Parathyroid adenoma (tissue), 2 donors: ENCODE measurements at regions not wholly inside any gene's neighbourhood (a gene's known extent, or its start where the extent isn't known, plus 50 kb on each side); places are given as distances from the start of the nearest gene placed in this dataset.

Experiments
- H2AFZ ChIP-seq: fragments of 300-600 bp; sonication (generic); one replicate; pipeline ENCODE4 v1.7.0; 2017; ENCODE audit warnings: antibody characterized with exemption, mild to moderate bottlenecking
- H3K27ac ChIP-seq: fragments of 300-600 bp; sonication (generic); one replicate; pipeline ENCODE4 v1.7.0; 2017
- H3K27me3 ChIP-seq: fragments of 300-600 bp; sonication (generic); one replicate; pipeline ENCODE4 v1.7.0; 2017; ENCODE audit warnings: low read length; ENCODE audit not compliant: control insufficient read depth, insufficient read depth
- H3K36me3 ChIP-seq: fragments of 300-600 bp; sonication (generic); one replicate; pipeline ENCODE4 v1.7.0; 2017; ENCODE audit warnings: low read length; ENCODE audit not compliant: control insufficient read depth, insufficient read depth
- H3K4me1 ChIP-seq: fragments of 300-600 bp; sonication (generic); one replicate; pipeline ENCODE4 v1.7.0; 2017; ENCODE audit warnings: control low read depth
- H3K4me2 ChIP-seq: fragments of 300-600 bp; sonication (generic); one replicate; pipeline ENCODE4 v1.7.0; 2017; ENCODE audit warnings: low read length
- H3K4me3 ChIP-seq: fragments of 300-600 bp; sonication (generic); one replicate; pipeline ENCODE4 v1.7.0; 2017; ENCODE audit warnings: low read depth, low read length
- H3K79me2 ChIP-seq: fragments of 300-600 bp; sonication (generic); one replicate; pipeline ENCODE4 v1.7.0; 2017; ENCODE audit warnings: control low read depth
- H3K9ac ChIP-seq: fragments of 300-600 bp; sonication (generic); one replicate; pipeline ENCODE4 v1.7.0; 2017; ENCODE audit warnings: mild to moderate bottlenecking
- H3K9me3 ChIP-seq: fragments of 300-600 bp; sonication (generic); one replicate; pipeline ENCODE4 v1.7.0; 2017; ENCODE audit warnings: low read length; ENCODE audit not compliant: control insufficient read depth
- CTCF ChIP-seq: fragments of 300-600 bp; sonication (generic); IDR thresholded peaks from one replicate; pipeline ENCODE4 v1.7.0; 2017; ENCODE audit warnings: antibody characterized with exemption, mild to moderate bottlenecking
- donor health status: primary hyperparathyroidism.

GRCh38 chr15:47987461-47987860 lies 133.3 kb upstream of the SLC24A5 start:
- Histone ChIP-seq H3K27me3 (no peaks in the 10 kb centered on the region), H2AFZ (no peak overlapping the region), H3K9me3 (no peaks in the 10 kb centered on the region), H3K4me1 (no peaks in the 10 kb centered on the region), H3K79me2 (no peaks in the 10 kb centered on the region), H3K4me2 (no peak overlapping the region), H3K27ac (no peak overlapping the region), H3K36me3 (no peaks in the 10 kb centered on the region), H3K4me3 (no peak overlapping the region), H3K9ac (no peak overlapping the region)
- no peak for TF ChIP-seq CTCF

DNA sequence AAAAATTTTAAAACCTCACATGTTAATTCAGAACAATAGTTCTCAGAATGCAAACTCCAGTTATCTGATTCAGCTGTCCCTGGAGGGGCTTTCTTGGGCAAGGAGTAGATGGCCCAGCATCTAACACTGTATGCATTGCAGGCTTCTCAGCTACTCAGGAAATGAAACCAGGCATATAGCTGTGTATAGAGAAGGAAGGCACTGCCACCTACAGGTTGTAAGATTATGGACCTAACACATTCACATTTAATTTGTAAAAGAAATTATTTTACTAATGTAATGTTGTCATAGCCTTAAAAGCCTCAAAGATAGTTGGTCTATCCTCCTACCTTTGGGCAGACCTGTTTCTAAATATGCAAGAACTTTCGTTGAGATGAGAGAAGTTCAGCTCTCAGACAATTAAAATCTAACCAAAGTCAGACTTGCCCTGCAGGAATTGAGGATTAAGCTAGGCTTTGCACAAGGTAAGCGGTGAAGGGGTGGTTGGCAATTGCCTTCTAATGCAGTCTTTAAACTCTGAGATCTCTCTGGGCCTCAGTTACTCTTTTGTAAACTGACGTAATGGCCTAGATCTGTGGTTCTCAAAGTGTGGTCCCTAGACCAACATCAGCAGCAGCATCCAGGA lies 132.8 kb upstream of the SLC24A5 start:
- no peak overlapping the region for H3K4me3 ChIP-seq
- H3K27me3 ChIP-seq: no peaks in the 10 kb centered on the region
- H3K9me3 ChIP-seq: no peaks in the 10 kb centered on the region
- H3K4me2 ChIP-seq: no peak overlapping the region
- H3K36me3 ChIP-seq: no peaks in the 10 kb centered on the region
- H3K9ac ChIP-seq: no peak overlapping the region
- peak; percentile 59 for TF ChIP-seq CTCF
- H2AFZ ChIP-seq: no peak overlapping the region
- H3K4me1 ChIP-seq: no peaks in the 10 kb centered on the region
- no peaks in the 10 kb centered on the region for H3K79me2 ChIP-seq
- no peak overlapping the region for H3K27ac ChIP-seq

DNA sequence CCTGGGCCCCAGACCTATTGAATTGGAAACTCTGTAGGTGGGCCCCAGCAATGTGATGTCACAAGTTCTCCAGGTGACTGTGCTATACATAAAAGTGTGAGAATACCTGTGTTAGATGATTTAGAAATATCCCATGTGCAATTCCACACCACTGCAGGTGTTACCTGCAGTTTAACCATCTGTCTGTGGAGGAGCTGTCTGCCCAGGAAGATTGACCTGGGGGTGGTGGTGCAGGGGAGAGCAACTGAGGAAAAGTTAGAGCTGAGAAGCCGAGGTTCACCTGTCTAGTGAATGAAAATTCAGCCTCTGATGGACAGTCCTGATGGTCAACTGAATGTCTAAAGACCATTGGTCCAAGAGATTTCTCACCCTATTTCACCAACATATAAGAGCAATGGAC lies 132.2 kb upstream of the SLC24A5 start:
- Histone ChIP-seq H3K4me2 (no peak overlapping the region), H3K4me3 (no peak overlapping the region), H3K27ac (no peak overlapping the region), H3K9ac (no peak overlapping the region), H3K36me3 (no peaks in the 10 kb centered on the region), H3K9me3 (no peaks in the 10 kb centered on the region), H2AFZ (no peak overlapping the region), H3K27me3 (no peaks in the 10 kb centered on the region), H3K79me2 (no peaks in the 10 kb centered on the region), H3K4me1 (no peaks in the 10 kb centered on the region)
- TF ChIP-seq CTCF: no peak

GRCh38 chr15:47990821-47991220 lies 130.0 kb upstream of the SLC24A5 start:
- Histone ChIP-seq H3K9me3 (no peaks in the 10 kb centered on the region), H3K9ac (no peak overlapping the region), H2AFZ (no peak overlapping the region), H3K27me3 (no peaks in the 10 kb centered on the region), H3K4me3 (no peak overlapping the region), H3K79me2 (no peaks in the 10 kb centered on the region), H3K27ac (no peak overlapping the region), H3K36me3 (no peaks in the 10 kb centered on the region), H3K4me2 (no peak overlapping the region), H3K4me1 (no peaks in the 10 kb centered on the region)
- no peak for TF ChIP-seq CTCF

- H3K4me3 ChIP-seq: no peak overlapping the region
- no peaks in the 10 kb centered on the region for H3K4me1 ChIP-seq
- no peak overlapping the region for H3K27ac ChIP-seq
- H3K27me3 ChIP-seq: no peaks in the 10 kb centered on the region
- no peaks in the 10 kb centered on the region for H3K79me2 ChIP-seq
- no peak overlapping the region for H2AFZ ChIP-seq
- no peak for TF ChIP-seq CTCF
- H3K4me2 ChIP-seq: no peak overlapping the region
- H3K9me3 ChIP-seq: no peaks in the 10 kb centered on the region
- no peak overlapping the region for H3K9ac ChIP-seq
- H3K36me3 ChIP-seq: no peaks in the 10 kb centered on the region
Observed at GRCh38 chr15:47991357-47991756, 129.4 kb upstream of the SLC24A5 start.
